Renal pelvis (tissue), 1 donor: ENCODE measurements at regions not wholly inside any gene's neighbourhood (a gene's known extent, or its start where the extent isn't known, plus 50 kb on each side); places are given as distances from the start of the nearest gene placed in this dataset.
"Not testable (repeated sequence)": the region's sequence is repeated elsewhere in the genome, so short reads cannot be mapped to it uniquely, and the experiment has no call there.

Source experiments
- DNase-seq: peaks from one replicate; pipeline ENCODE4 v3.0.0-alpha.2; 2013

- not testable (repeated sequence) for DNase-seq
Measured at GRCh38 chr1:5766996-5767395, 225.2 kb downstream of the NPHP4 start.

GRCh38 chr1:5765997-5766913 lies 226.0 kb downstream of the NPHP4 start:
- no peak for DNase-seq

- DNase-seq, result no peak
Measured at GRCh38 chr1:5765483-5765882, 226.7 kb downstream of the NPHP4 start.

- DNase-seq, result no peak
Measured at GRCh38 chr1:5764959-5765358, 227.3 kb downstream of the NPHP4 start.

GRCh38 chr1:5764464-5764863 lies 227.8 kb downstream of the NPHP4 start:
- DNase-seq, result no peak

GRCh38 chr1:5763696-5764370 lies 228.4 kb downstream of the NPHP4 start:
- DNase-seq, result no peak

GRCh38 chr1:5758859-5759578 lies 233.2 kb downstream of the NPHP4 start:
- no peak for DNase-seq

- no peak for DNase-seq
Measured at GRCh38 chr1:5758000-5758858, 234.0 kb downstream of the NPHP4 start.

GRCh38 chr1:5757187-5757805 lies 234.9 kb downstream of the NPHP4 start:
- DNase-seq, result no peak

GRCh38 chr1:5756434-5757186 lies 235.6 kb downstream of the NPHP4 start:
- DNase-seq, result no peak

GRCh38 chr1:5755552-5756125 lies 236.6 kb downstream of the NPHP4 start:
- no peak for DNase-seq

- DNase-seq, result no peak
Measured at GRCh38 chr1:5754817-5755551, 237.2 kb downstream of the NPHP4 start.

- DNase-seq, result no peak
Measured at GRCh38 chr1:5753549-5754421, 238.4 kb downstream of the NPHP4 start.

GRCh38 chr1:5752746-5753548 lies 239.3 kb downstream of the NPHP4 start:
- DNase-seq, result no peak

- no peak for DNase-seq
Measured at GRCh38 chr1:5751833-5752745, 240.1 kb downstream of the NPHP4 start.

GRCh38 chr1:5751163-5751540 lies 241.1 kb downstream of the NPHP4 start:
- no peak for DNase-seq
